ENCODE measurements at regions not wholly inside any gene's neighbourhood (a gene's known extent, or its start where the extent isn't known, plus 50 kb on each side); places are given as distances from the start of the nearest gene placed in this dataset.
"Not testable (repeated sequence)": the region's sequence is repeated elsewhere in the genome, so short reads cannot be mapped to it uniquely, and the experiment has no call there.

DNA sequence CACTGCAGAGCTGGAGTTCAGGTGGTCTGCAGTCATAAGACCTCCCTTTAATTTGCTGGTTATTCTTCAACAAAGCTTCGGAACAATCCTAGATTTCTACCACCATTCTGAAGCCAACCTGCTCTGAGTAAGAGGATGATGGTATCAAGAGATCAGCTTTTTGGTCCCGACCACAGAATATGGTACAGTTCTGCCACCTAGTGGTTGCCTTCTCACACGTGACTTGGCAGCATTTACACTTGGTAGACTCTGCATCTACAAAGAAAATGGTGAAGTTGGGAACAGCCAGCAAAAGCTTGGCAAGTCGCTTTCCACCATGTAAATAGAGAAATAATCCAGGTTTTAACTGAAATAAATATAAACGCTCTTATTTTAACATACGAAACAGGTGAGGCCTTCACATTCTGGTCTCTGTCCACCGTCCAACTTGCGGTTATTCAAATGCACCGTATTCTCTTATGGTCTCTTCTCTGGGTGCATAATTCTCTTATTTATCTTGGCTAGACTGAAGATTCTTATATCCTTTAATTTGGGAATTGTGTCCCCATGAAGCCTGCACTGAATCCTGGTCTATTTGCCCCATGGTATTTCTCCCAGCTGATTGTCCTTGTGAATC, 173.9 kb upstream of the GRM3 start:
- no peaks in the 10 kb centered on the region for H3K9me3 ChIP-seq (ENCODE audit: control insufficient read depth in 1 of 2, low read length in 2 of 2)
- no peaks in the 10 kb centered on the region for H3K27me3 ChIP-seq (ENCODE audit: control insufficient read depth in 1 of 2, insufficient read depth in 2 of 2, low read length in 2 of 2)
- no peaks in the 10 kb centered on the region for H3K4me1 ChIP-seq (ENCODE audit: control insufficient read depth in 1 of 2, insufficient read depth in 2 of 2, low read length in 2 of 2)
- no peak overlapping the region for H3K9ac ChIP-seq (ENCODE audit: low read depth in 1 of 2, low read length in 2 of 2)
- H3K36me3 ChIP-seq (ENCODE audit: control insufficient read depth in 1 of 2, insufficient read depth in 2 of 2, low read length in 2 of 2): no peaks in the 10 kb centered on the region
- no peak overlapping the region for H3K4me3 ChIP-seq (ENCODE audit: low read depth in 1 of 2, low read length in 2 of 2)
- no peak overlapping the region for H3K27ac ChIP-seq (ENCODE audit: low read depth, low read length)

DNA sequence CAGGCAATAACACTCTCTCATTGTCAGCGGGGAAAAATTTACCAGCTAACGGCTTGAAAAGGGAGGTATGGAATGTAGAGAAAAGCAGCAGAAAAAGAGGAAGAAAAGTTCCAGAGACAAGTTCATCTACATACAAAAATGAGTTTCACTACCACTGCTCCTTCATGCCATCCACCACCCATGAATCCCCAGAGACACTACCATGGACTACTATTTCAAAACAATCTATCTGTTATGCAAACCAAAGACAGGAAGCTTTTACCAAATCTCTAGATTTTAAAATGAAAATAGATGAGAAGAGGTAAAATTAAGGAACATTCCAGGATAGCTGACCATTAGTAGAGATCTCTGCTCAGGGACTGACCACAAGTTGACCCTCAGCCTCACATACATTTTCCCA, 189.0 kb upstream of the GRM3 start:
- Histone ChIP-seq H3K9ac (ENCODE audit: low read depth in 1 of 2, low read length in 2 of 2) (no peak overlapping the region), H3K27me3 (ENCODE audit: control insufficient read depth in 1 of 2, insufficient read depth in 2 of 2, low read length in 2 of 2) (no peaks in the 10 kb centered on the region), H3K9me3 (ENCODE audit: control insufficient read depth in 1 of 2, low read length in 2 of 2) (no peaks in the 10 kb centered on the region), H3K27ac (ENCODE audit: low read depth, low read length) (no peak overlapping the region), H3K36me3 (ENCODE audit: control insufficient read depth in 1 of 2, insufficient read depth in 2 of 2, low read length in 2 of 2) (no peaks in the 10 kb centered on the region), H3K4me1 (ENCODE audit: control insufficient read depth in 1 of 2, insufficient read depth in 2 of 2, low read length in 2 of 2) (no peaks in the 10 kb centered on the region), H3K4me3 (ENCODE audit: low read depth in 1 of 2, low read length in 2 of 2) (no peak overlapping the region)

DNA sequence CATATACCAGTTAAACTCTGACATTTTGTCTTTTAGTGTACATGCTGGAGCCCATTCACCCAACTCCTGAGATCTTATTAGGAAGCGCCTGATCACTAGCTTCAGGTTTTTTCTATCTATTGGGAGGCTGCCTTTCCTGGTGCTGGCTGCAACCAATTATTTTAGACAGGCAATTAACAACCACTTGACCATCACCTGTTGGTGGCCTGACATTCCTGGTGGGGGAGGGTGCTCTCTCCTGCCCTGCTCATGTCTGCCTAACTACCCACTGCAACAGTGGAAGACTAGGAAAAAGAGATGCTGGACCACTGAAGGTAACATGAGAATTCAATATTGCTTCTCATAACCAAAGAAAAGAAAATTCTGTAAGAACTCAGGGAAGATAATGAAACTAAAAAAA, 190.3 kb upstream of the GRM3 start:
- Histone ChIP-seq H3K4me3 (ENCODE audit: low read depth in 1 of 2, low read length in 2 of 2) (no peak overlapping the region), H3K4me1 (ENCODE audit: control insufficient read depth in 1 of 2, insufficient read depth in 2 of 2, low read length in 2 of 2) (no peaks in the 10 kb centered on the region), H3K27ac (ENCODE audit: low read depth, low read length) (no peak overlapping the region), H3K36me3 (ENCODE audit: control insufficient read depth in 1 of 2, insufficient read depth in 2 of 2, low read length in 2 of 2) (no peaks in the 10 kb centered on the region), H3K27me3 (ENCODE audit: control insufficient read depth in 1 of 2, insufficient read depth in 2 of 2, low read length in 2 of 2) (no peaks in the 10 kb centered on the region), H3K9me3 (ENCODE audit: control insufficient read depth in 1 of 2, low read length in 2 of 2) (no peaks in the 10 kb centered on the region), H3K9ac (ENCODE audit: low read depth in 1 of 2, low read length in 2 of 2) (no peak overlapping the region)

DNA sequence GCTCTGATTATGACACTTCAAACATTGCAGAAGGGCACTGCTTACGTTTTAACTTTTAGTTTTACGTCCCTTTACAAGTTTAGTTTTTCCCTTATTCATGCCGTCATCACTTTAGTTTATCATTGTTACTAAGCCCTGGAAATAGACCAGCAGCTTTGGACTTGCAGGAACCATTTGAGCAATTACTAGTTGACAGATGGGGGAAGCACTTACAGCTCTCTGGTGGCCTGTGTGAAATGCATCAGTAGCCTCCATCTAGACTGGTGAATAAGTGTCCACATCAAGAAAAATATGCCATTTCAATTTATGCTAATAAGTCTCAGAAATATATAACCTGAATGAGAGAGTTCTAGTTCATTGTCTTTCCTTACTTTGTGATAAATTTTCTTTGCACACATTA, 194.9 kb upstream of the GRM3 start:
- no peak overlapping the region for H3K27ac ChIP-seq (ENCODE audit: low read depth, low read length)

GRCh38 chr7:86445285-86445684, 198.4 kb upstream of the GRM3 start:
- Histone ChIP-seq H3K36me3 (ENCODE audit: control insufficient read depth in 1 of 2, insufficient read depth in 2 of 2, low read length in 2 of 2) (no peaks in the 10 kb centered on the region), H3K4me1 (ENCODE audit: control insufficient read depth in 1 of 2, insufficient read depth in 2 of 2, low read length in 2 of 2) (no peaks in the 10 kb centered on the region), H3K9me3 (ENCODE audit: control insufficient read depth in 1 of 2, low read length in 2 of 2) (no peaks in the 10 kb centered on the region), H3K27ac (ENCODE audit: low read depth, low read length) (no peak overlapping the region), H3K9ac (ENCODE audit: low read depth in 1 of 2, low read length in 2 of 2) (no peak overlapping the region), H3K4me3 (ENCODE audit: low read depth in 1 of 2, low read length in 2 of 2) (no peak overlapping the region), H3K27me3 (ENCODE audit: control insufficient read depth in 1 of 2, insufficient read depth in 2 of 2, low read length in 2 of 2) (no peaks in the 10 kb centered on the region)

More for the DNA sequence above, 194.9 kb upstream of the GRM3 start:
- Histone ChIP-seq H3K9ac (ENCODE audit: low read depth in 1 of 2, low read length in 2 of 2) (no peak overlapping the region), H3K27me3 (ENCODE audit: control insufficient read depth in 1 of 2, insufficient read depth in 2 of 2, low read length in 2 of 2) (no peaks in the 10 kb centered on the region), H3K4me3 (ENCODE audit: low read depth in 1 of 2, low read length in 2 of 2) (no peak overlapping the region), H3K36me3 (ENCODE audit: control insufficient read depth in 1 of 2, insufficient read depth in 2 of 2, low read length in 2 of 2) (no peaks in the 10 kb centered on the region), H3K9me3 (ENCODE audit: control insufficient read depth in 1 of 2, low read length in 2 of 2) (no peaks in the 10 kb centered on the region), H3K4me1 (ENCODE audit: control insufficient read depth in 1 of 2, insufficient read depth in 2 of 2, low read length in 2 of 2) (no peaks in the 10 kb centered on the region)

GRCh38 chr7:86444245-86444644, 199.5 kb upstream of the GRM3 start:
- H3K36me3 ChIP-seq (ENCODE audit: control insufficient read depth in 1 of 2, insufficient read depth in 2 of 2, low read length in 2 of 2): no peaks in the 10 kb centered on the region
- H3K27me3 ChIP-seq (ENCODE audit: control insufficient read depth in 1 of 2, insufficient read depth in 2 of 2, low read length in 2 of 2): no peaks in the 10 kb centered on the region
- H3K9me3 ChIP-seq (ENCODE audit: control insufficient read depth in 1 of 2, low read length in 2 of 2): no peaks in the 10 kb centered on the region
- H3K27ac ChIP-seq (ENCODE audit: low read depth, low read length): no peak overlapping the region
- H3K4me1 ChIP-seq (ENCODE audit: control insufficient read depth in 1 of 2, insufficient read depth in 2 of 2, low read length in 2 of 2): no peaks in the 10 kb centered on the region
- H3K9ac ChIP-seq (ENCODE audit: low read depth in 1 of 2, low read length in 2 of 2): no peak overlapping the region
- H3K4me3 ChIP-seq (ENCODE audit: low read depth in 1 of 2, low read length in 2 of 2): no peak overlapping the region

GRCh38 chr7:86440420-86440819, 203.3 kb upstream of the GRM3 start:
- H3K9me3 ChIP-seq (ENCODE audit: control insufficient read depth in 1 of 2, low read length in 2 of 2); H3K27ac ChIP-seq (ENCODE audit: low read depth, low read length); H3K27me3 ChIP-seq (ENCODE audit: control insufficient read depth in 1 of 2, insufficient read depth in 2 of 2, low read length in 2 of 2); H3K9ac ChIP-seq (ENCODE audit: low read depth in 1 of 2, low read length in 2 of 2); H3K4me1 ChIP-seq (ENCODE audit: control insufficient read depth in 1 of 2, insufficient read depth in 2 of 2, low read length in 2 of 2); H3K36me3 ChIP-seq (ENCODE audit: control insufficient read depth in 1 of 2, insufficient read depth in 2 of 2, low read length in 2 of 2); H3K4me3 ChIP-seq (ENCODE audit: low read depth in 1 of 2, low read length in 2 of 2): not testable (repeated sequence)

DNA sequence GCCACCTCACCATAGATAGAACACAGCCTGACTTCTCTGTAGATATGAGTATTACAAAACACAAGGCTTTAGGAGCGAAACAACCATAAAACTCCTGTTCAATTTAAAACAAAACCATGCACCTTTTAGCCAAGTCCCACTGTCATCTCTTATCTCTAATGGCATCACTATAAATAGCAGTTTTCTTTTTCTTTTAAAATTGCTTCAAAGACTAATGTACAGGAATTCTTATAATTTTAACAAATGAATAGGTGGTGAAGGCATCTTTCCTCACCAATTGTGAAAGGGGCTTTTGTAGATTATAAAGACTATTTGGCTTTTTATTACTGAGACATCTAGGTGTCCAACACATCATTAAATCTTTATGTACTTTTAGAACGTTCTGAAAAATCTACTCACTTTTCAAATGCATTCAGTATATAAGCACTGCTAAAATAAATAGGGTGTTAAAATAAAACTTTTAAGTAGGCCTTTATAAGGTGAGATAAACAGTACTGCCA, 205.7 kb upstream of the GRM3 start:
- Histone ChIP-seq H3K4me3 (ENCODE audit: low read depth in 1 of 2, low read length in 2 of 2) (no peak overlapping the region), H3K27me3 (ENCODE audit: control insufficient read depth in 1 of 2, insufficient read depth in 2 of 2, low read length in 2 of 2) (no peaks in the 10 kb centered on the region), H3K9me3 (ENCODE audit: control insufficient read depth in 1 of 2, low read length in 2 of 2) (peaks cover 0 to 4% of the 10 kb centered on the region in 2 donors), H3K9ac (ENCODE audit: low read depth in 1 of 2, low read length in 2 of 2) (no peak overlapping the region), H3K4me1 (ENCODE audit: control insufficient read depth in 1 of 2, insufficient read depth in 2 of 2, low read length in 2 of 2) (no peaks in the 10 kb centered on the region), H3K36me3 (ENCODE audit: control insufficient read depth in 1 of 2, insufficient read depth in 2 of 2, low read length in 2 of 2) (no peaks in the 10 kb centered on the region), H3K27ac (ENCODE audit: low read depth, low read length) (no peak overlapping the region)

- H3K27ac ChIP-seq (ENCODE audit: low read depth, low read length): no peak overlapping the region
- H3K36me3 ChIP-seq (ENCODE audit: control insufficient read depth in 1 of 2, insufficient read depth in 2 of 2, low read length in 2 of 2): no peaks in the 10 kb centered on the region
- no peaks in the 10 kb centered on the region for H3K27me3 ChIP-seq (ENCODE audit: control insufficient read depth in 1 of 2, insufficient read depth in 2 of 2, low read length in 2 of 2)
- H3K4me3 ChIP-seq (ENCODE audit: low read depth in 1 of 2, low read length in 2 of 2): no peak overlapping the region
- no peaks in the 10 kb centered on the region for H3K4me1 ChIP-seq (ENCODE audit: control insufficient read depth in 1 of 2, insufficient read depth in 2 of 2, low read length in 2 of 2)
- H3K9me3 ChIP-seq (ENCODE audit: control insufficient read depth in 1 of 2, low read length in 2 of 2): peaks cover 0 to 4% of the 10 kb centered on the region in 2 donors
- H3K9ac ChIP-seq (ENCODE audit: low read depth in 1 of 2, low read length in 2 of 2): no peak overlapping the region
Measured at GRCh38 chr7:86431761-86432160, 211.9 kb upstream of the GRM3 start.

DNA sequence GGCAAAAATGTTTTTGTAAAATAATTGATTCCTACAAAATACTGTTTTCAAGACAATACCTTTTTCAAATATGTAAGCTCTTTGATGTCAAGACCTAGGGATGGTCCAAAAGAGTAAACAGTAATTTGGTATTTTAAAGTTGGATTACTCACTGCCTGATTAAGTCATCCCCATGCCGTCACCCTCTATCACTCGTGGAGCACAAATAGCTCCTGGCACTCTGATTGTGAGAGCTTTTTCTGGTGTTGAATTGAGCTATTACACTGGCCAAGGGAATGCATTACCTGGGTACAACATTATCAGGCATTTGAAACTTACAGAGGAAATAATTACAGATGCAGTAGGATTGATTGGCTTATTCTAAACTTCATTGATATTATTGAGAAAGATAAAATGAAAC, 231.9 kb upstream of the GRM3 start:
- Histone ChIP-seq H3K36me3 (ENCODE audit: control insufficient read depth in 1 of 2, insufficient read depth in 2 of 2, low read length in 2 of 2) (no peaks in the 10 kb centered on the region), H3K9me3 (ENCODE audit: control insufficient read depth in 1 of 2, low read length in 2 of 2) (no peaks in the 10 kb centered on the region), H3K4me1 (ENCODE audit: control insufficient read depth in 1 of 2, insufficient read depth in 2 of 2, low read length in 2 of 2) (no peaks in the 10 kb centered on the region), H3K4me3 (ENCODE audit: low read depth in 1 of 2, low read length in 2 of 2) (no peak overlapping the region), H3K9ac (ENCODE audit: low read depth in 1 of 2, low read length in 2 of 2) (no peak overlapping the region), H3K27me3 (ENCODE audit: control insufficient read depth in 1 of 2, insufficient read depth in 2 of 2, low read length in 2 of 2) (no peaks in the 10 kb centered on the region), H3K27ac (ENCODE audit: low read depth, low read length) (no peak overlapping the region)

DNA sequence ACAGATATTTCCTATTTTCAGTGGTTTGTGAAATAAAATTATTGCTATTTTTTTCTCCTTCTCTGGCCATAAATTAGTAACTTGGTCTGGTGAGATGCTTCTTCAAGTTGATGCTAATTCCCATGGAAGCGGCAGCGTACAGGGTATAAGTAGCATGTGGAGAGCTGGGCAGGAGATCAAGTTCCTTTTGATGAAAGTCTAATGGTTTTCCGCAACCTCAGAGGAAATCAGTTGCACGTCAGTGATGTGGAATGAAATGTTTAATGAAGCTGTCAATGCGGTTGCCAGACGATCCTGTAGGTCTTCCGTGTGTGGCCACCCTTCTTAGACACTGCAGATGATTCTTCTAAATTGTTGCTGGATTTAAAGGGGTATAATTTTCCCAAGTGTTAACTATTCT, 236.4 kb upstream of the GRM3 start:
- H3K27ac ChIP-seq (ENCODE audit: low read depth, low read length): no peak overlapping the region
- no peaks in the 10 kb centered on the region for H3K4me1 ChIP-seq (ENCODE audit: control insufficient read depth in 1 of 2, insufficient read depth in 2 of 2, low read length in 2 of 2)
- H3K27me3 ChIP-seq (ENCODE audit: control insufficient read depth in 1 of 2, insufficient read depth in 2 of 2, low read length in 2 of 2): no peaks in the 10 kb centered on the region
- no peak overlapping the region for H3K9ac ChIP-seq (ENCODE audit: low read depth in 1 of 2, low read length in 2 of 2)
- H3K4me3 ChIP-seq (ENCODE audit: low read depth in 1 of 2, low read length in 2 of 2): no peak overlapping the region
- H3K36me3 ChIP-seq (ENCODE audit: control insufficient read depth in 1 of 2, insufficient read depth in 2 of 2, low read length in 2 of 2): no peaks in the 10 kb centered on the region
- no peaks in the 10 kb centered on the region for H3K9me3 ChIP-seq (ENCODE audit: control insufficient read depth in 1 of 2, low read length in 2 of 2)

All from duodenal mucosa (tissue), 2 donors.